Tibial artery (tissue), 4 donors: ENCODE measurements at regions not wholly inside any gene's neighbourhood (a gene's known extent, or its start where the extent isn't known, plus 50 kb on each side); places are given as distances from the start of the nearest gene placed in this dataset.

Experiments used
- DNase-seq, 2 donors: peaks; one replicate each; pipeline ENCODE4 v3.0.0-alpha.2; 2019
- H3K27ac ChIP-seq, 2 donors: fragments of 200-600 bp; sonication (generic) in 1 of 2; 1 replicate in 1 of 2; 2 replicates in 1 of 2; pipeline ENCODE4 v1.5.1; 2018 to 2019; ENCODE audit warnings: mild to moderate bottlenecking in 1 of 2
- H3K27me3 ChIP-seq, 2 donors: fragments of 200-600 bp; sonication (generic) in 1 of 2; one replicate each; pipeline versions ENCODE4 v1.5.1 to v1.6.0; 2016 to 2019
- H3K36me3 ChIP-seq, 3 donors: fragments of 200-600 bp; sonication (generic) in 2 of 3; one replicate each; pipeline ENCODE4 v1.5.1; 2016 to 2019; ENCODE audit warnings: mild to moderate bottlenecking in 2 of 3
- H3K4me1 ChIP-seq, 4 donors: fragments of 200-600 bp; sonication (generic) in 2 of 4; 1 replicate in 3 of 4; 2 replicates in 1 of 4; pipeline ENCODE4 v1.5.1; 2016 to 2019
- H3K4me3 ChIP-seq, 2 donors: fragments of 200-600 bp; sonication (generic) in 1 of 2; 1 replicate in 1 of 2; 2 replicates in 1 of 2; pipeline ENCODE4 v1.5.1; 2018 to 2019; ENCODE audit warnings: mild to moderate bottlenecking in 2 of 2
- H3K9me3 ChIP-seq, 3 donors: fragments of 200-600 bp; sonication (generic) in 1 of 3; one replicate each; pipeline ENCODE4 v1.5.1; 2016 to 2019
- CTCF ChIP-seq, 2 experiments: fragments of 200-600 bp in 1 of 2; fragments of 450-650 bp in 1 of 2; IDR thresholded peaks; one replicate each; pipeline ENCODE4 v1.5.1; 2017 to 2019; ENCODE audit warnings: antibody characterized with exemption in 2 of 2, mild to moderate bottlenecking in 1 of 2, moderate library complexity in 1 of 2
- intact Hi-C: fragments of 100-400 bp; cut with DNase I; formaldehyde crosslinking; loops from one replicate; pipeline ENCODE4 v1.15.0; 2023; ENCODE audit warnings: low total_unique reads

- Histone ChIP-seq H3K27me3 (no peaks in the 10 kb centered on the region), H3K9me3 (no peaks in the 10 kb centered on the region), H3K27ac (no peak overlapping the region), H3K4me3 (no peak overlapping the region), H3K4me1 (no peaks in the 10 kb centered on the region), H3K36me3 (no peaks in the 10 kb centered on the region)
- intact Hi-C loops = no loop called here
- TF ChIP-seq CTCF (IDR thresholded peaks at IDR 0.05) = no peak
- DNase-seq = no peak
These were observed 829.1 kb upstream of the MGAT4C start for GRCh38 chr12:87085286-87085685.

- intact Hi-C loops = no loop called here
- Histone ChIP-seq H3K9me3 (no peaks in the 10 kb centered on the region), H3K4me3 (no peak overlapping the region), H3K27ac (no peak overlapping the region), H3K36me3 (no peaks in the 10 kb centered on the region), H3K27me3 (no peaks in the 10 kb centered on the region), H3K4me1 (no peaks in the 10 kb centered on the region)
- no peak for TF ChIP-seq CTCF (IDR thresholded peaks at IDR 0.05)
- DNase-seq = no peak
These were observed 826.6 kb upstream of the MGAT4C start for GRCh38 chr12:87082756-87083155.

GRCh38 chr12:87074781-87075180 is 818.6 kb upstream of the MGAT4C start:
- H3K4me3 ChIP-seq = no peak overlapping the region

GRCh38 chr12:87066326-87066725 is 810.1 kb upstream of the MGAT4C start:
- TF ChIP-seq CTCF (IDR thresholded peaks at IDR 0.05) = no peak
- DNase-seq = no peak
- no peaks in the 10 kb centered on the region for H3K4me1 ChIP-seq

More at GRCh38 chr12:87074781-87075180, 818.6 kb upstream of the MGAT4C start:
- Histone ChIP-seq H3K27me3 (no peaks in the 10 kb centered on the region), H3K36me3 (no peaks in the 10 kb centered on the region), H3K4me1 (no peaks in the 10 kb centered on the region), H3K9me3 (peaks cover 3 to 13% (median 8%) of the 10 kb centered on the region in 3 donors), H3K27ac (no peak overlapping the region)
- no peak for DNase-seq
- intact Hi-C loops = no loop called here
- no peak for TF ChIP-seq CTCF (IDR thresholded peaks at IDR 0.05)

GRCh38 chr12:87059231-87059630 is 803.0 kb upstream of the MGAT4C start:
- Histone ChIP-seq H3K27ac (no peak overlapping the region), H3K4me3 (no peak overlapping the region), H3K9me3 (no peaks in the 10 kb centered on the region), H3K36me3 (no peaks in the 10 kb centered on the region), H3K4me1 (no peaks in the 10 kb centered on the region), H3K27me3 (no peaks in the 10 kb centered on the region)
- DNase-seq = no peak
- no peak for TF ChIP-seq CTCF (IDR thresholded peaks at IDR 0.05)
- intact Hi-C loops = no loop called here

More at GRCh38 chr12:87066326-87066725, 810.1 kb upstream of the MGAT4C start:
- no peaks in the 10 kb centered on the region for H3K27me3 ChIP-seq
- H3K9me3 ChIP-seq = no peaks in the 10 kb centered on the region
- no peaks in the 10 kb centered on the region for H3K36me3 ChIP-seq
- no peak overlapping the region for H3K27ac ChIP-seq
- intact Hi-C loops = no loop called here
- no peak overlapping the region for H3K4me3 ChIP-seq

- no peak for DNase-seq
These were observed 798.0 kb upstream of the MGAT4C start for GRCh38 chr12:87054226-87054625.

More at GRCh38 chr12:87054226-87054625, 798.0 kb upstream of the MGAT4C start:
- intact Hi-C loops = no loop called here
- Histone ChIP-seq H3K27ac (no peak overlapping the region), H3K4me1 (no peaks in the 10 kb centered on the region), H3K27me3 (no peaks in the 10 kb centered on the region), H3K36me3 (no peaks in the 10 kb centered on the region), H3K9me3 (no peaks in the 10 kb centered on the region), H3K4me3 (no peak overlapping the region)
- TF ChIP-seq CTCF (IDR thresholded peaks at IDR 0.05) = no peak
